EH (cell line): ENCODE measurements at regions not wholly inside any gene's neighbourhood (a gene's known extent, or its start where the extent isn't known, plus 50 kb on each side); places are given as distances from the start of the nearest gene placed in this dataset.
"Not testable (repeated sequence)": the region's sequence is repeated elsewhere in the genome, so short reads cannot be mapped to it uniquely, and the experiment has no call there.

ENCODE experiments used
- DNase-seq: peaks from one replicate; pipeline ENCODE4 v3.0.0-alpha.2; 2015; ENCODE audit warnings: low read depth

- DNase-seq: no peak
These were observed 1240.8 kb upstream of the CRIM1 start for GRCh38 chr2:35114765-35115164.

DNA sequence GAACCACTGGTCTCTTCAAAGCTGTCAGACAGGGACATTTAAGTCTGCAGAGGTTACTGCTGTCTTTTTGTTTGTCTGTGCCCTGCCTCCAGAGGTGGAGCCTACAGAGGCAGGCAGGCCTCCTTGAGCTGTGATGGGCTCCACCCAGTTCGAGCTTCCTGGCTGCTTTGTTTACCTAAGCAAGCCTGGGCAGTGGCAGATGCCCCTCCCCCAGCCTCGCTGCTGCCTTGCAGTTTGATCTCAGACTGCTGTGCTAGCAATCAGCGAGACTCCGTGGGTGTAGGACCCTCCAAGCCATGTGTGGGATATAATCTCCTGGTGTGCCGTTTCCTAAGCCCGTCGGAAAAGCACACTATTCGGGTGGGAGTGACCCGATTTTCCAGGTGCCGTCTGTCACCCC is 1243.2 kb upstream of the CRIM1 start:
- DNase-seq: not testable (repeated sequence)

DNA sequence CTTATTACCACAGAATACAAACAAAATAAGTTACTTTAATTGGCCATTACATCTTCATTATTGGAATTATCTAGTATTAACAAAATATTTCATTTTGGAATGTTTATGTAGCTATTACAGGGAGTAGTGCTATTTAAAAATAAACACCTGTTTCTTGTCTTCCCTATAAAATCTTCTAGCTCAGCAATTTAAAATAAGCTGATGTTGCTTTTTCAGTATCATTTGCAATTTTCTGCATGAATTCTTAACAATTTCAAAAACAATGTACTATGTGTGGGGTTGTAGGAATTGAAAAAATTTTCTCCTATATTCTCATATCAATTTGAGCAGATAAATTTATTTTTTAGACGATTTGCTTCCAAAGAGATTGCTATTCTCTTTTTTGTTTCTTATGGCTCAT is 1251.3 kb upstream of the CRIM1 start:
- no peak for DNase-seq

DNA sequence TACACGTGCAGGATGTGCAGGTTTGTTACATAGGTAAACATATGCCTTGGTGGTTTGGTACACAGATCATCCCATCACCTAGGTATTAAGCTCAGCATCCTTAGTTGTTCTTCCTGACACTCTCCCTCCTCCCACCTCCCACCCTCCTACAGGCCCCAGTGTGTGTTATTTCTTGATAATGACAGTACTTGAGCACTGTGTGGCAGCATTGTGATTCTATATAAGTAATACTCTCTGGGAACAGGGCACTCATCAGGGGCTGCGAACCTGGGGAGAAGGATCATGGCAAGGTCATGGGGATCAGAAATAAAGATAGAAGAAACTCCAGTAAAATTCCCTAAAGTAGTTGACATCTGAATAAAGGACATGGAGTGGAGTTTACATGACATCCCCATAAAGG is 1256.2 kb upstream of the CRIM1 start:
- DNase-seq: no peak

DNA sequence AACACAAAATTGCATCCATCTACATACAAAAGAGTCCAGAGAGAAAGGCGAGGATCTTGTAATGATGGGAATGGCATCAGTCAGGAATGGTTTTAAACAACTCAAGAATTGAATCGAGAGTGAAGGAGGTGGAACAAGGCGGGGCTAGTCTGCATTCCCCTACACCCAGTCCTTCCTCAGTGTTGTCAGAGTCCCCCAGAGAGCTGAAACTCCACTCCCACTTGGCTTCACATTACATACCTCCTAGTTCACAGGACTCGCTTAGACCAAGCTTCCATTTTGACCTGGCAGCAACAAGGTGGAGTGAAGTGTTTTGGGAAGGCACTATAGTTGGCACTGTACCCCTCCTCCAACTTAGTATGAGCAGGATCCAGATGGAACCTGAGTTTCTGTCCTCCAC is 1273.5 kb upstream of the CRIM1 start:
- no peak for DNase-seq

DNA sequence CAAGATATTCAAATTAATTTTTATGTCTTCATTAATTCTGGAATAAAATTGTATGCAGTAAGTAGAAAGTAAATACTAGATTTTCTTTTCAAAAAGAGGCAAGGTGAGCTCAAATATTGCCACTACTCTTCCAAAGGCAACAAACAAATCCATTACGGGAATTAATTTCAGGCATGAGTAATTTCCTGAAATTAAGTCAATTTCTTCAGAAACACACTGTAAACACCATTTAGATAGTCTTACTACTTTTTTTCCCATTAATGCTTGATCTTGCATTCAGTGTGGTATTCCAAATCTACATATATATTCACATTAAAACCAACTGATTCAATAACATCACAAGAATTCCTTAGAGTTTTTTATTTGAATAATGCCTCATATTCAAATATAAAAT is 1274.0 kb upstream of the CRIM1 start:
- DNase-seq: no peak

GRCh38 chr2:35081001-35081621 is 1274.5 kb upstream of the CRIM1 start:
- no peak for DNase-seq

DNA sequence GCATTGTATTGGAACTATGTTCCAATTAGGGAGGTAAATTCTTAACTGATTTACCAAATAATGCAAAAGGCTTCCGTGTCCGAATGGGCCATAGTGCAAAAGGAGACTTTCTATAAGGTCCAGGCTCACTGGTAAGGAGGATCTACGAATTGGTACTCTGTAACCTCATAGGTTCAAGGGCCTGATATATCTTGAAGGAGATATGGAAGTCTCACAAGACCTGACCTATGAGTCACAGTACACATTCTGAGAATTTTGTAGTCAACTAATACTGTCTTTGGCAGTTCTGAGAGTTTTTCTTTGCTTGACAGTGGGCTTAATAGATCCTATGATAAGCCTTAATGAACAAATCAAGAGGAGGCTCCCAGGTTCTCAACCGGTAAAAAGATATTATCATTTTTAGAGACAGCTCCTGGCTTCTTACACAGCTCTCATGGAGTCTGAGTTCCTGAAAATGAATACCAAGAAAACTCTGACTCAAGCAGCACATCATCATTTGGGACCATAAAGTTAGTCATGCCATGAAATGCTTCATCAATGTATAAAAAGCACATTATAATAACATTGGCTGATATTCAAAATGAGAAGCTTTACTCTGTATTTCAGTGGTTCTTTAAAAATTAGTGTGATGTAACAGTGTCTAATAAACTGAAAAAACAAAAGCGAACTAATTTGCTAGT is 1275.2 kb upstream of the CRIM1 start:
- no peak for DNase-seq

- DNase-seq: no peak
These were observed 1288.2 kb upstream of the CRIM1 start for GRCh38 chr2:35067420-35067819.

- no peak for DNase-seq
These were observed 1291.7 kb upstream of the CRIM1 start for GRCh38 chr2:35063836-35064235.

DNA sequence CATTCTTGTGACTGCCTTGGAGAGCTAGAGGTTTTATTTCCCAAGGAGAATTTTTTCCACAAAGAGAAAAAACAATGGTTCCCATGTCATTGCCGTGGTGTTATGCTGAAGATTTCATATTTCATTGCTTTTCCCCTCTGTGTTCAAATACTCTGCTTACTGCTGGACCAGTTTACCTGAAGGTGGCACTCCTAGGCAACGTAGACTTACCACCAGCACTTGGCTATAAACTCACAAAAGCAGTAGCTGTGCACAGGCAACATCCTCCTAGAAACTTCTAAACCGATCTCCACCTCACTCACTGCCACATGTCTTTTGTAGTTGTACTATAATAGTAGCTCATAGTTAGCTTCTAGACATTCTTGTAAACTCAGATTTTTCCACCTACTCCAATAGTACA is 1319.7 kb upstream of the CRIM1 start:
- DNase-seq: no peak

DNA sequence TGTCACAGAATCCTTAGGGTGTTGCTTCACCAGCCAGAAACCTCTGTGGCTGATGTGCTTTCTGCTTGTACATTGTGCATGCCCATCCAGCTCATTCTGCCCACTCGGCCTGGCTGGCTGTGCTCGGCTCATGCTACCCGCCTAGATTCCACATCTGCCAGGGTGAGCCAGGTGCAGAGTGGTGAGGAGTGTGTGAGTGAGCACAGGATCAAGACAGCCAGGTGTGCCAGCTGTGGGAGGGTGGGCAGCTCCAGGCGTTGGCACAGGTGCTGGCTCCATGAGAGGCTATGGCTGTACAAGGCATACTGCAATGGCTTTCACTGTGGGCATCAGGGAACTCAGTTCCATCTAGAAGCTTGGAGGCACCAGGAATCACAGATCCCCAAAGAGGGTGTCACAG is 1321.8 kb upstream of the CRIM1 start:
- DNase-seq: no peak

- DNase-seq: no peak
These were observed 1332.0 kb upstream of the CRIM1 start for GRCh38 chr2:35023545-35023944.

- DNase-seq: no peak
These were observed 1355.1 kb upstream of the CRIM1 start for GRCh38 chr2:35000453-35000852.

- DNase-seq: no peak
These were observed 1356.8 kb upstream of the CRIM1 start for GRCh38 chr2:34998741-34999140.

GRCh38 chr2:34997779-34998178 is 1357.8 kb upstream of the CRIM1 start:
- DNase-seq: no peak

DNA sequence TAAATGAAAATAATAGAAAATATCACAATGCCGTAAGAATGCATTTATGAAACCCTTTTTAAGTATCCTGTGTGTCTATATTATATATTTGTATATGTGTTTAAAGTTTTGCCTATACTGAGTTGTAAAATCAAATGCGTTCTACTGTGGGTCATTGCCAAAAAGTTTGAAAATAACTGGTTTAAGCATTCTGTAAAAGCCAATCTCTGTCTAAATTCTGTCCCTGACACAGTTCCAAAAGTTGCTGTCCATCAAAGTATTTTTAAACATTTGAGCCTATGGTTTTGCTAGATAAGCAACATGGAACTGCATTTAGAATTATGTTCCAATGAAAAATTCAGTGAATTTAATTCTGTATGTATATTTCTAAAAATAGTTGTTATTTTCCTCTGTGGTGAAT is 1360.4 kb upstream of the CRIM1 start:
- no peak for DNase-seq

DNA sequence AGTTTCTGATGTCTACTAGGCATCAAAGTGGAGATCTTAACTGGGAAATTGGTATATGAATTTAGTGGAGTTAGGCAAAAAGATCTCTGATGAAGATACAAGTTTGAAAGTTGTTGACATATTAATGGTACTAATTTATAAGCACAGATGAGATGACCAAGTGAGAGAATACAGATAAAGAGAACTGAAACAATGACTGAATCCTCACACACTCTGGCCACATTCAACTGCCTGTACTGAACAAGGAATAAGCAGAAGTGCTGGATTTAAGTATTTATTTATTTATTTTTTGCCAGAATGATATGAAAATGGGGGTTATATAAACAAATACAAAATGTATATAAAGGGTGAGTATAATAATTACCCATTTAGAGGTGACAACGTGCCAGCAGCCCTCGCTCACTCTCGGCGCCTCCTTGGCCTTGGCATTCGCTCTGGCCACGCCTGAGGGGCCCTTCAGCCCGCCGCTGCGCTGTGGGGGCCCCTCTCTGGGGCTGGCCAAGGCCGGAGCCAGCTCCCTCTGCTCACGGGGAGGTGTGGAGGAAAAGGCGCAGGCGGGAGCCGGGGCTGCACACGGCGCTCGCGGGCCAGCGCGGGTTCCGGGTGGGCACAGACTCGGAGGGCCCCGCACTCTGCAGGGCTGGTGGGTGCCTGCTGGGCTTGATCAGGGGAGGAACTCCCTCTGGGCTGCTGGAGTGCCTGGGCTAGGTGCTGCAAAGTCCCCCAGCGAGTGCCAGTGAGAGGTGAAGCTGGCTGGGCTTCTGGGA is 1363.9 kb upstream of the CRIM1 start:
- no peak for DNase-seq

DNA sequence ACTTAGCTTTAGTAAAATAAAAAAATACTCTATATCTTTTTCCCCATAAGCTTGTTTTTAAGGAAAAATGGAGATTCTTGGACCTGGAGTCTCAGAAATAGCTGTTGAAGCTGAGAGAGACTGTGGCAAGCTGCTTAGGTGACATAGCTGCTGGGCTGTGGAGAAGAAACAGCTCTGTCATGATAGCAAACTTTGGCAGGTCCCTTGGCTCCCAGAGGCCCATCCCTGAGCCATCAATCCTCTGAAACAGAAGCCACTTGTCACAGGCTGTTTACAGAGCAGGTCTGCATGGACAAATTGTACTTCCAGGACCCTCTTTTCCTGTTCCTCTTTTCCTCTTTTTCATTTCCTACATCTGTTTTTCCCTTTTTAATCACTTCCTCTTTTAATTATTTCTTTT is 1370.1 kb upstream of the CRIM1 start:
- DNase-seq: no peak

DNA sequence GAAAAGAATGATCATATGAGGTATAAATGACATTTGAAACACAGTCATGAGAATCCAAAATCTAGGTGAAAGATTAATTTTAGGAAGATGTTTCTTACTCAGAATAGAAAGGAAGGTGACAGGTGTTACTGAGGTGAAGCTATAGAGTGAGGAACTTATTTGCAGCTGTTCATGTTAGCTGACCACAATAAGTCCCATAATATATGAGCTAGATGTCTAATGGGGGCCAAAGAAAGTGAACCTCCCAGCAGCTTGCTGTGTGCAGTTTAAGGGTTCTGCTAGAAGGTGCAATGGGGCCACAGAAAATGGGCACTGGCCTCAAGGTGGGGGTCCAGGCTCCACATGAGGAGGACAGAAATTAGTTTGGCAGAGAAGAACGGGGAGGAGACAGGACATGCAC is 1374.9 kb upstream of the CRIM1 start:
- no peak for DNase-seq

- no peak for DNase-seq
These were observed 1376.4 kb upstream of the CRIM1 start for GRCh38 chr2:34979148-34979547.

DNA sequence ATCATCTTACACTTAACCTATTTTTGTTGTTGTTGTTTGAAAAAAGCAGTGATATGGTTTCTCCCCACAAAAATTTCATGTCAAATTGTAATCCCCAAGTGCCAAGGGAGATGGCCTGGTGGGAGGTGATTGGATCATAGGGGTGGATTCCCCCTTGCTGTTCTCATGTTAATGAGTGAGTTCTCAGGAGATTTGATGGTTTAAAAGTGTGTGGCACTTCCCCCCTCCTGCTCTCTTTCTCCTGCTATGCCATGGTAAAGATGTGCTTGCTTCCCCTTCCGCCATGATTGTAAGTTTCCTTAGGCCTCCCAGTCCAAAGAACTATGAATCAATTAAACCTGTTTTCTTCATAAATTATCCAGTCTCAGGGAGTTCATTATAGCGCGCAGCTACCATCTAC is 1362.7 kb upstream of the FAM98A start:
- DNase-seq: no peak

GRCh38 chr2:34954758-34955157 is 1355.7 kb upstream of the FAM98A start:
- DNase-seq: no peak

DNA sequence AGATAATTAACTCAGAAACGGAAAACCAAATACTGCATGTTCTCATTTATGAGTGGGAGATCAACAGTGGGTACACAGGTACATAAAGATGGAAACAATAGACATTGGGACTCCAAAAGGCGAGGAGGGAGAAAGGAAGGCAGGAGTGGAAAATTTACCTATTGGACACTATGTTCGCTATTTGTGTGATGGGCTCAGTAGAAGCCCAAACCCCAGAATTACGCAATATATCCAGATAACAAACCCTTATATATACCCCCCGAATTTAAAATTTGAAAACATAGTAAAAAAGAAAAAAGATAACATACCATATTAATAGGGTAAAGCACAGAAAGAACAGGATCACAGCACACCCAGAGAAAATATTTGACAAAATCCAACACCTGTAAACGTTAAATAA is 1351.7 kb upstream of the FAM98A start:
- DNase-seq: no peak
